IMR-90 (cell line): ENCODE measurements at regions not wholly inside any gene's neighbourhood (a gene's known extent, or its start where the extent isn't known, plus 50 kb on each side); places are given as distances from the start of the nearest gene placed in this dataset.
"Not testable (repeated sequence)": the region's sequence is repeated elsewhere in the genome, so short reads cannot be mapped to it uniquely, and the experiment has no call there.

Experiments used
- ATAC-seq: fragments of 200-7000 bp; cut with Tn5 transposase; 2 replicates; pipeline ENCODE4 v1.9.1; 2020; ENCODE audit warnings: low read depth, mild to moderate bottlenecking, moderate library complexity
- BruUV-seq: library from RNA; stranded (reverse); fragments of 400-500 nt; replicated peaks from 2 replicates; lab custom pipeline; 2021; lab: Mats Ljungman, UMichigan
- CTCF ChIA-PET: fragments of 300-600 bp; formaldehyde crosslinking; extraction: SDS; loops from one replicate; lab custom pipeline; 2021; ENCODE audit warnings: antibody characterized with exemption; lab: Yijun Ruan, JAX
- POLR2A ChIA-PET: fragments of 300-600 bp; sonication (Branson Sonifier 250); formaldehyde crosslinking; loops from one replicate; lab custom pipeline; 2022; ENCODE audit warnings: antibody characterized with exemption; ENCODE audit not compliant: unreplicated experiment; lab: Charles Lee
- DNase-seq: peaks from one replicate; pipeline ENCODE4 v3.0.0; 2013
- H2AFZ ChIP-seq: replicated peaks from 2 replicates; pipeline ENCODE3; 2013; ENCODE audit warnings: low read length, mild to moderate bottlenecking; ENCODE audit not compliant: poor library complexity
- H2AK5ac ChIP-seq: 2 replicates; pipeline ENCODE4 v1.6.1; 2013; ENCODE audit warnings: low read depth, low read length, inconsistent platforms
- H2AK9ac ChIP-seq: replicated peaks from 2 replicates; pipeline ENCODE3; 2013; ENCODE audit warnings: mild to moderate bottlenecking, low read depth, low read length, moderate library complexity; ENCODE audit not compliant: poor library complexity
- H2BK120ac ChIP-seq: 2 replicates; pipeline ENCODE4 v1.6.1; 2013; ENCODE audit warnings: low read depth, low read length, inconsistent platforms
- H2BK15ac ChIP-seq: 3 replicates; pipeline ENCODE4 v1.6.1; 2013; ENCODE audit warnings: low read depth, low read length, inconsistent platforms
- H2BK20ac ChIP-seq: 2 replicates; pipeline ENCODE4 v1.6.1; 2013; ENCODE audit warnings: low read depth, mild to moderate bottlenecking, inconsistent platforms, low read length, moderate library complexity
- H2BK5ac ChIP-seq: 2 replicates; pipeline ENCODE4 v1.6.1; 2013; ENCODE audit warnings: mild to moderate bottlenecking, low read depth, low read length, inconsistent platforms; ENCODE audit not compliant: poor library complexity, severe bottlenecking
- H3K14ac ChIP-seq: replicated peaks from 2 replicates; pipeline ENCODE4 v1.6.1; 2013; ENCODE audit warnings: low read depth, low read length, inconsistent platforms
- H3K18ac ChIP-seq: 2 replicates; pipeline ENCODE4 v1.6.1; 2013; ENCODE audit warnings: low read depth, low read length, control low read depth
- H3K23ac ChIP-seq: 2 replicates; pipeline ENCODE4 v1.6.1; 2013; ENCODE audit warnings: low read depth, low read length, inconsistent platforms
- H3K27ac ChIP-seq: 2 replicates; pipeline ENCODE4 v1.5.1; 2013; ENCODE audit warnings: mild to moderate bottlenecking, control low read depth, low read length; ENCODE audit not compliant: insufficient read depth
- H3K27me3 ChIP-seq: 2 replicates; pipeline ENCODE4 v1.6.1; 2013; ENCODE audit warnings: low read length; ENCODE audit not compliant: control insufficient read depth, insufficient read depth
- H3K36me3 ChIP-seq: 2 replicates; pipeline ENCODE4 v1.6.1; 2013; ENCODE audit warnings: low read length, mixed read lengths; ENCODE audit not compliant: control insufficient read depth, insufficient read depth
- H3K4ac ChIP-seq: 2 replicates; pipeline ENCODE4 v1.6.1; 2013; ENCODE audit warnings: low read depth, low read length, inconsistent platforms
- H3K4me1 ChIP-seq: 2 replicates; pipeline ENCODE4 v1.6.1; 2013; ENCODE audit warnings: low read length, mixed read lengths; ENCODE audit not compliant: control insufficient read depth, insufficient read depth
- H3K4me2 ChIP-seq: 2 replicates; pipeline ENCODE4 v1.6.1; 2013; ENCODE audit warnings: low read depth, mild to moderate bottlenecking, control low read depth, low read length, moderate library complexity
- H3K4me3 ChIP-seq: 2 replicates; pipeline ENCODE4 v1.5.1; 2013; ENCODE audit warnings: low read depth, mild to moderate bottlenecking, control low read depth, low read length, moderate library complexity; ENCODE audit not compliant: insufficient read depth
- H3K56ac ChIP-seq: 2 replicates; pipeline ENCODE4 v1.6.1; 2013; ENCODE audit warnings: low read length, inconsistent platforms; ENCODE audit not compliant: insufficient read depth; ENCODE audit errors: extremely low read depth
- H3K79me1 ChIP-seq, 2 experiments: 2 replicates each; pipeline ENCODE4 v1.6.1; 2013; ENCODE audit warnings: low read length in 2 of 2, inconsistent platforms in 1 of 2, low read depth in 1 of 2
- H3K9ac ChIP-seq: 2 replicates; pipeline ENCODE4 v1.6.1; 2013; ENCODE audit warnings: low read depth, low read length, control low read depth
- H3K9me1 ChIP-seq: 2 replicates; pipeline ENCODE4 v1.6.1; 2013; ENCODE audit warnings: low read length, inconsistent platforms; ENCODE audit not compliant: insufficient read depth
- H3K9me3 ChIP-seq: 2 replicates; pipeline ENCODE4 v1.6.1; 2013; ENCODE audit warnings: low read length; ENCODE audit not compliant: control insufficient read depth, insufficient read depth
- H4K20me1 ChIP-seq: 2 replicates; pipeline ENCODE4 v1.6.1; 2013; ENCODE audit warnings: low read length, inconsistent platforms; ENCODE audit not compliant: insufficient read depth
- H4K5ac ChIP-seq: 2 replicates; pipeline ENCODE4 v1.6.1; 2013; ENCODE audit warnings: mild to moderate bottlenecking, low read depth, low read length, control low read depth
- H4K8ac ChIP-seq, 2 experiments: 2 replicates each; pipeline ENCODE4 v1.6.1; 2013; ENCODE audit warnings: low read depth in 2 of 2, low read length in 2 of 2, control low read depth in 1 of 2, inconsistent platforms in 1 of 2
- H4K91ac ChIP-seq: 2 replicates; pipeline ENCODE4 v1.6.1; 2013; ENCODE audit warnings: low read depth, low read length, inconsistent platforms; ENCODE audit not compliant: insufficient read depth
- WGBS, 2 experiments: methylation state at CpG; one replicate each; pipeline versions ENCODE4 v1.1.5 to v1.1.7; 2013; ENCODE audit warnings: missing lambda C conversion rate in 2 of 2; ENCODE audit not compliant: insufficient read length in 1 of 2; ENCODE audit errors: extremely low coverage in 2 of 2; 5-methylcytosine and 5-hydroxymethylcytosine counted together
- dilution Hi-C: fragments of 300-500 bp; cut with HindIII; formaldehyde crosslinking; loops from one replicate; pipeline ENCODE4 v1.14.3; 2018; ENCODE audit warnings: low sequenced_read_pairs; ENCODE audit not compliant: unreplicated experiment
- in situ Hi-C: fragments of 300-500 bp; cut with MboI; formaldehyde crosslinking; loops from 3 replicates; pipeline ENCODE4 v1.14.3; 2019; ENCODE audit warnings: low sequenced_read_pairs, inconsistent platforms, mixed read lengths
- intact Hi-C: fragments of 100-400 bp; cut with micrococcal nuclease; formaldehyde crosslinking; loops from 2 replicates; pipeline ENCODE4 v1.10.0; 2022

DNA sequence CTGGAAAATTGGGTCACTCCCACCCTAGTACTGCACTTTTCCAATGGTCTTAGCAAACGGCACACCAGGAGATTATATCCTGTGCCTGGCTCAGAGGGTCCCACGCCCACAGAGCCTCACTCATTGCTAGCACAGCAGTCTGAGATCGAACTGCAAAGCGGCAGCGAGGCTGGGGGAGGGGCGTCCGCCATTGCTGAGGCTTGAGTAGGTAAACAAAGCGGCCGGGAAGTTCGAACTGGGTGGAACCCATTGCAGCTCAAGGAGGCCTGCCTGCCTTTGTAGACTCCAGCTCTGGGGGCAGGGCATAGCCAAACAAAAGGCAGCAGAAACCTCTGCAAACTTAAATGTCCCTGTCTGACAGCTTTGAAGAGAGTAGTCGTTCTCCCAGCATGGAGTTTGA lies 164.6 kb downstream of the FOXD2 start:
- ATAC-seq, CTCF ChIA-PET, H3K4me1 ChIP-seq, intact Hi-C loops, dilution Hi-C loops, H4K8ac ChIP-seq, H4K5ac ChIP-seq, H3K79me1 ChIP-seq, H3K9me3 ChIP-seq, H3K56ac ChIP-seq, H3K27ac ChIP-seq, H2BK20ac ChIP-seq, H3K27me3 ChIP-seq, H3K4ac ChIP-seq, H3K18ac ChIP-seq, H4K91ac ChIP-seq, BruUV-seq, H3K9me1 ChIP-seq, H2BK120ac ChIP-seq, H4K20me1 ChIP-seq, H2BK15ac ChIP-seq, H2AK9ac ChIP-seq, DNase-seq, H3K9ac ChIP-seq, H2AFZ ChIP-seq, H2AK5ac ChIP-seq, POLR2A ChIA-PET, H3K14ac ChIP-seq, H3K4me2 ChIP-seq, in situ Hi-C loops, H2BK5ac ChIP-seq, H3K23ac ChIP-seq, H3K4me3 ChIP-seq, H3K36me3 ChIP-seq: not testable (repeated sequence)
- WGBS, 2 experiments, result 73% methylated on average over 8 of the region's 11 CpGs; no CpG with 5 or more reads in 1 of the 2 experiments

GRCh38 chr1:47604869-47605268 lies 167.0 kb downstream of the FOXD2 start:
- dilution Hi-C loops, H2BK20ac ChIP-seq, H3K4ac ChIP-seq, H3K27ac ChIP-seq, intact Hi-C loops, CTCF ChIA-PET, in situ Hi-C loops, H3K9me1 ChIP-seq, H3K4me1 ChIP-seq, H4K20me1 ChIP-seq, H3K14ac ChIP-seq, H2BK15ac ChIP-seq, H3K56ac ChIP-seq, H3K79me1 ChIP-seq, H3K4me3 ChIP-seq, H3K23ac ChIP-seq, H3K18ac ChIP-seq, BruUV-seq, H4K91ac ChIP-seq, H3K36me3 ChIP-seq, H2AK5ac ChIP-seq, DNase-seq, ATAC-seq, H3K4me2 ChIP-seq, H3K9ac ChIP-seq, H2AFZ ChIP-seq, H2AK9ac ChIP-seq, H3K27me3 ChIP-seq, H3K9me3 ChIP-seq, H4K5ac ChIP-seq, H2BK5ac ChIP-seq, H4K8ac ChIP-seq, H2BK120ac ChIP-seq, POLR2A ChIA-PET: not testable (repeated sequence)
- WGBS, 2 experiments, result no CpG with 5 or more reads among the region's 1 CpG
